ENCODE measurements at regions not wholly inside any gene's neighbourhood (a gene's known extent, or its start where the extent isn't known, plus 50 kb on each side); places are given as distances from the start of the nearest gene placed in this dataset.

DNA sequence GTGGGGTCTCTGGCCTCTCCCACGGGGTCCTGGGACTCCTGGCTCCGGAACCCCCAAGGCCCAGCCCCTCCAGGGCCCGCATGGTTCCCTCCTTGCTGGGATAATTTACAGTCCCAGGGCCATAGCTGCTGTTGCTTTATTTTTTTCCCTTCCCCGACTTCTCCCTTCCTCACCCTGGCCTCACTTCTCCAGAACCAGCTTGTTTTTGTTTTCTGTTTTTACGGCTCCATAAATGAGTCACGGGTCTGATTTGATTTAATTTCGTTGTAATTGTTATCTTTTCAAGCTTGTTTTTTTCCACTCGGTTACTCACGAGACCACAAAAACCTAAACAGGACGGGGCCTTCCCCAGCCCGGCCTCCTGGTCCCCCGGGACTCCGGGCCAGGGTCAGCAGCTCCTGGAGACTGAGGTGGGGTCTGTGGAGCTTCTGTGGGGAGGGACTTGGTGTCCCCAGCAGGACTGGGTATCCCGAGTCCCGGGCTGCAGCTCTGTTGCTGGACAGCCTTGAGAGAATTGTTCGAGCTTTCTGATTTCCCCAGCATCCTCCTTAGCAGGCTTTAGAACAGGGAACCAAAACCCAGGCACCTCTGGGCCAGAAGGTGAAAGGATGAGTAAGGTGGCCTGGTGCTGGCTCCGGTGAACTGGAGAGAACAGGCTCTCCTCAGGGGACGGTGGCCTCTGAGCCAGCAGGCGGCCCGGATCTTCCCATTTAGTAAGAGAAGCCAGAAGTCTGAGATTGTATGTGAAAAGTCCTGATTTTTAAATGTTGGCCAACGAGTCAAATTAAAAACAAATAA is 94.9 kb downstream of the CEBPB start:
- TF ChIP-seq CTCF (conservative IDR thresholded peaks at IDR 0.05) (no peak), EZH2 (IDR thresholded peaks at IDR 0.05; ENCODE audit: low read depth) (no peak)

All from PC-9 (cell line).